ENCODE measurements at regions not wholly inside any gene's neighbourhood (a gene's known extent, or its start where the extent isn't known, plus 50 kb on each side); places are given as distances from the start of the nearest gene placed in this dataset.

GRCh38 chr1:29855561-29856160, 619.3 kb downstream of the PTPRU start:
- H3K79me2 ChIP-seq (ENCODE audit: control insufficient read depth, insufficient read depth, low read length): no peaks in the 10 kb centered on the region
- no peaks in the 10 kb centered on the region for H4K20me1 ChIP-seq (ENCODE audit: control insufficient read depth, extremely low read depth, insufficient read depth, low read length)
- no peaks in the 10 kb centered on the region for H3K36me3 ChIP-seq (ENCODE audit: control insufficient read depth in 2 of 2, extremely low read depth in 1 of 2, insufficient read depth in 2 of 2, low read length in 2 of 2)
- H3K9me3 ChIP-seq (ENCODE audit: control insufficient read depth, low read depth, low read length): no peaks in the 10 kb centered on the region
- no peak overlapping the region for H3K9ac ChIP-seq (ENCODE audit: control insufficient read depth, extremely low read depth, insufficient read depth, low read length)
- TF ChIP-seq CTCF (optimal IDR thresholded peaks at IDR 0.05 in 1 of 3, IDR thresholded peaks at IDR 0.05 in 1 of 3, conservative IDR thresholded peaks at IDR 0.05 in 1 of 3; ENCODE audit: extremely low read depth in 1 of 3, insufficient read depth in 2 of 3, low read length in 3 of 3): no peak
- TF ChIP-seq EZH2 (IDR thresholded peaks at IDR 0.05; ENCODE audit: low read length): no peak
- no peaks in the 10 kb centered on the region for H3K4me1 ChIP-seq (ENCODE audit: control insufficient read depth, extremely low read depth, insufficient read depth, low read length)
- no peak overlapping the region for H3K4me2 ChIP-seq (ENCODE audit: control insufficient read depth, extremely low read depth, insufficient read depth, low read depth, low read length)
- H3K9me1 ChIP-seq (ENCODE audit: control insufficient read depth, extremely low read depth, insufficient read depth, low read length): no peaks in the 10 kb centered on the region
- H3K27me3 ChIP-seq (ENCODE audit: control insufficient read depth, extremely low read depth, insufficient read depth, low read length): peaks cover 11% of the 10 kb centered on the region
- no peak overlapping the region for H2AFZ ChIP-seq (ENCODE audit: control insufficient read depth, low read length)
- no peak for FAIRE-seq
- H3K4me3 ChIP-seq (ENCODE audit: control insufficient read depth in 2 of 3, extremely low read depth in 1 of 3, insufficient read depth in 2 of 3, low read depth in 1 of 3, low read length in 3 of 3): no peak overlapping the region
- dilution Hi-C loops (cut with MboI; ENCODE audit: extremely low pct_ligation_motif_present, low sequenced_read_pairs): no loop called here
- DNase-seq (ENCODE audit: low read depth, low spot score): no peak
- no peak overlapping the region for H3K27ac ChIP-seq (ENCODE audit: control insufficient read depth, insufficient read depth, low read length)

- no peak overlapping the region for H3K27ac ChIP-seq (ENCODE audit: control insufficient read depth, insufficient read depth, low read length)
- H3K36me3 ChIP-seq (ENCODE audit: control insufficient read depth in 2 of 2, extremely low read depth in 1 of 2, insufficient read depth in 2 of 2, low read length in 2 of 2): no peaks in the 10 kb centered on the region
- H3K9me3 ChIP-seq (ENCODE audit: control insufficient read depth, low read depth, low read length): no peaks in the 10 kb centered on the region
- no peaks in the 10 kb centered on the region for H3K4me1 ChIP-seq (ENCODE audit: control insufficient read depth, extremely low read depth, insufficient read depth, low read length)
- DNase-seq (ENCODE audit: low read depth, low spot score) (no peak), FAIRE-seq (no peak)
- no peaks in the 10 kb centered on the region for H4K20me1 ChIP-seq (ENCODE audit: control insufficient read depth, extremely low read depth, insufficient read depth, low read length)
- H3K4me2 ChIP-seq (ENCODE audit: control insufficient read depth, extremely low read depth, insufficient read depth, low read depth, low read length): no peak overlapping the region
- no peaks in the 10 kb centered on the region for H3K9me1 ChIP-seq (ENCODE audit: control insufficient read depth, extremely low read depth, insufficient read depth, low read length)
- H2AFZ ChIP-seq (ENCODE audit: control insufficient read depth, low read length): no peak overlapping the region
- dilution Hi-C loops (cut with MboI; ENCODE audit: extremely low pct_ligation_motif_present, low sequenced_read_pairs): no loop called here
- no peaks in the 10 kb centered on the region for H3K79me2 ChIP-seq (ENCODE audit: control insufficient read depth, insufficient read depth, low read length)
- H3K4me3 ChIP-seq (ENCODE audit: control insufficient read depth in 2 of 3, extremely low read depth in 1 of 3, insufficient read depth in 2 of 3, low read depth in 1 of 3, low read length in 3 of 3): no peak overlapping the region
- H3K9ac ChIP-seq (ENCODE audit: control insufficient read depth, extremely low read depth, insufficient read depth, low read length): no peak overlapping the region
- no peak for TF ChIP-seq CTCF (optimal IDR thresholded peaks at IDR 0.05 in 1 of 3, IDR thresholded peaks at IDR 0.05 in 1 of 3, conservative IDR thresholded peaks at IDR 0.05 in 1 of 3; ENCODE audit: extremely low read depth in 1 of 3, insufficient read depth in 2 of 3, low read length in 3 of 3)
- TF ChIP-seq EZH2 (IDR thresholded peaks at IDR 0.05; ENCODE audit: low read length): no peak
- H3K27me3 ChIP-seq (ENCODE audit: control insufficient read depth, extremely low read depth, insufficient read depth, low read length): peaks cover 11% of the 10 kb centered on the region
Observed at GRCh38 chr1:29854700-29855276, 618.5 kb downstream of the PTPRU start.

All from keratinocyte (primary cell).